ENCODE measurements at regions not wholly inside any gene's neighbourhood (a gene's known extent, or its start where the extent isn't known, plus 50 kb on each side); places are given as distances from the start of the nearest gene placed in this dataset.

GRCh38 chr15:70164156-70164900, 66.6 kb upstream of the TLE3 start:
- DNase-seq (ENCODE audit: low read depth, low spot score): no peak
- ChIA-PET CTCF (no interaction called here), POLR2A (no interaction called here)
- no peak overlapping the region for H3K4me3 ChIP-seq (ENCODE audit: low read depth, low read length)
- no peak overlapping the region for H3K27ac ChIP-seq (ENCODE audit: low read depth, low read length)
- H3K27me3 ChIP-seq (ENCODE audit: control insufficient read depth, insufficient read depth, low read length): peaks cover 4% of the 10 kb centered on the region
- no peak for TF ChIP-seq CTCF (IDR thresholded peaks at IDR 0.05; ENCODE audit: low read depth, low read length)
- peaks cover 4% of the 10 kb centered on the region for H3K9me3 ChIP-seq (ENCODE audit: control insufficient read depth, insufficient read depth, low read length)

GRCh38 chr15:70160803-70161565, 63.3 kb upstream of the TLE3 start:
- DNase-seq (ENCODE audit: low read depth, low spot score): no peak
- Histone ChIP-seq H3K27me3 (ENCODE audit: control insufficient read depth, insufficient read depth, low read length) (peaks cover 11% of the 10 kb centered on the region), H3K27ac (ENCODE audit: low read depth, low read length) (no peak overlapping the region), H3K4me3 (ENCODE audit: low read depth, low read length) (no peak overlapping the region), H3K9me3 (ENCODE audit: control insufficient read depth, insufficient read depth, low read length) (peaks cover 4% of the 10 kb centered on the region)
- no peak for TF ChIP-seq CTCF (IDR thresholded peaks at IDR 0.05; ENCODE audit: low read depth, low read length)
- POLR2A ChIA-PET: no interaction called here
- CTCF ChIA-PET: no interaction called here

GRCh38 chr15:70160267-70160666, 62.5 kb upstream of the TLE3 start:
- Histone ChIP-seq H3K4me3 (ENCODE audit: low read depth, low read length) (no peak overlapping the region), H3K9me3 (ENCODE audit: control insufficient read depth, insufficient read depth, low read length) (peaks cover 4% of the 10 kb centered on the region), H3K27me3 (ENCODE audit: control insufficient read depth, insufficient read depth, low read length) (peaks cover 11% of the 10 kb centered on the region), H3K27ac (ENCODE audit: low read depth, low read length) (no peak overlapping the region)
- no peak for TF ChIP-seq CTCF (IDR thresholded peaks at IDR 0.05; ENCODE audit: low read depth, low read length)
- POLR2A ChIA-PET: no interaction called here
- no peak for DNase-seq (ENCODE audit: low read depth, low spot score)
- CTCF ChIA-PET: no interaction called here

- H3K27me3 ChIP-seq (ENCODE audit: control insufficient read depth, insufficient read depth, low read length): peaks cover 11% of the 10 kb centered on the region
- CTCF ChIA-PET: no interaction called here
- DNase-seq (ENCODE audit: low read depth, low spot score): no peak
- TF ChIP-seq CTCF (IDR thresholded peaks at IDR 0.05; ENCODE audit: low read depth, low read length): no peak
- H3K4me3 ChIP-seq (ENCODE audit: low read depth, low read length): no peak overlapping the region
- peaks cover 4% of the 10 kb centered on the region for H3K9me3 ChIP-seq (ENCODE audit: control insufficient read depth, insufficient read depth, low read length)
- no peak overlapping the region for H3K27ac ChIP-seq (ENCODE audit: low read depth, low read length)
- POLR2A ChIA-PET: no interaction called here
Measured at GRCh38 chr15:70159713-70160009, 61.9 kb upstream of the TLE3 start.

DNA sequence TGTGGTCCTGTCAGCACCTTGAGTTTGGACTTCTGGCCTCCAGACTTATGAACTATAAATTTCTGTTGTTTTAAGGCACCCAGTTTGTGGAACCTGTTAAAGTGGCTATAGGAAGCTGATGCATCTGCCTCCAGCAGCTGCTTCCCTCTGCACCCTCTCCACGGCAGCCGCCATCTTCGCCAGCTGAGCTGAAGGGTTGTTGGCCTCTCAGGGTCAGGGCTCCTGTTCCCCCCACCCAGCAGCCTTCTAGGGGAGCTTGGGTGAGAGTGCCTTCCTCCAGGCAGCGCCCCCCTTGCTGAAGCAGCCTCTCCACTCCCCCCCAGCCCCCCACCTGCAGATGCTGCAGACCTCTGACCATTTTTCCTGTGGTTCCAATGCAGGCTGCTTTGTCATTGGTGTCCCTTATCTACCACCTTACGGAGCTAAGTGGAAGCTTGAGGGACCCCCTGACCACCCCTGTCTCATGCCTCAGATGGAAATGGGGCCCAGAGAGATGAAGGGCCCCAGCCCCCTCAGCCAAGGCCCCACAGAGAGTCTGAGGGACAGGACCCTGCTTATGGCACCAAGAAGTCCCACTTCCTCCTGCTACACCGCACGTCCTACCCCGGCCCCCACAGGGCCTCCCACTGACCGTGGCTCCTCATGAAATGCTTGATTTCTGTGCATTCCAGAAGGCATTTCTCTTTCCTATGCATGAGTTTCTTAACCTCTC, 61.4 kb upstream of the TLE3 start:
- POLR2A ChIA-PET: no interaction called here
- DNase-seq (ENCODE audit: low read depth, low spot score): no peak

More for the DNA sequence above, 61.4 kb upstream of the TLE3 start:
- Histone ChIP-seq H3K27ac (ENCODE audit: low read depth, low read length) (no peak overlapping the region), H3K27me3 (ENCODE audit: control insufficient read depth, insufficient read depth, low read length) (peaks cover 11% of the 10 kb centered on the region), H3K9me3 (ENCODE audit: control insufficient read depth, insufficient read depth, low read length) (peaks cover under 1% of the 10 kb centered on the region; the same call in 1 of the 2 replicates), H3K4me3 (ENCODE audit: low read depth, low read length) (no peak overlapping the region)
- no peak for TF ChIP-seq CTCF (IDR thresholded peaks at IDR 0.05; ENCODE audit: low read depth, low read length)
- CTCF ChIA-PET: no interaction called here

Measured in AG04450 (cell line).